ENCODE measurements at regions not wholly inside any gene's neighbourhood (a gene's known extent, or its start where the extent isn't known, plus 50 kb on each side); places are given as distances from the start of the nearest gene placed in this dataset.
"Not testable (repeated sequence)": the region's sequence is repeated elsewhere in the genome, so short reads cannot be mapped to it uniquely, and the experiment has no call there.

- DNase-seq, result not testable (repeated sequence)
These were observed 335.0 kb downstream of the SRGAP2C start for GRCh38 chr1:121519756-121520286.

GRCh38 chr1:121522061-121522759 lies 337.4 kb downstream of the SRGAP2C start:
- peak; percentile 74 for DNase-seq

GRCh38 chr1:121523112-121523511 lies 338.3 kb downstream of the SRGAP2C start:
- DNase-seq, result not testable (repeated sequence)

- DNase-seq, result no peak
These were observed 340.6 kb downstream of the SRGAP2C start for GRCh38 chr1:121525355-121525754.

- not testable (repeated sequence) for DNase-seq
These were observed 344.2 kb downstream of the SRGAP2C start for GRCh38 chr1:121528958-121529357.

GRCh38 chr1:121530026-121530425 lies 345.3 kb downstream of the SRGAP2C start:
- not testable (repeated sequence) for DNase-seq

DNA sequence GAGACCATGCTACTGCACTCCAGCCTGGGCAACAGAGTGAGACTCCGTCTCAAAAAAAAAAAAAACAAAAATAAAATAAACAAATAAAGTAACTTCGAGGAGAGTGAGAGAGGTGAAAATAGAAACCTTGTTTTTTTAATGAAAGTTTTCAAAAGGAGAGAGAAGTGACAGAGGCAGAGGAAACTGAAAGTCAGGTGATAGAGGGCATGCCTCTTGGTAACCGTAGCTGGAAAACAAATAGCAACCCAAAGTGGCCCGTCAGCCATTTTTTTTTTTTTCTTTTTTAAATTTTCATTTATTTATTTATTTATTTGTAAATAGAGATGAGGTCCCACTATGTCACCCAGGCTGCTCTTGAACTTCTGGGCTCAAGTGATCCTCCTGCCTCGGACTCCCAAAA lies 347.0 kb downstream of the SRGAP2C start:
- not testable (repeated sequence) for DNase-seq

DNA sequence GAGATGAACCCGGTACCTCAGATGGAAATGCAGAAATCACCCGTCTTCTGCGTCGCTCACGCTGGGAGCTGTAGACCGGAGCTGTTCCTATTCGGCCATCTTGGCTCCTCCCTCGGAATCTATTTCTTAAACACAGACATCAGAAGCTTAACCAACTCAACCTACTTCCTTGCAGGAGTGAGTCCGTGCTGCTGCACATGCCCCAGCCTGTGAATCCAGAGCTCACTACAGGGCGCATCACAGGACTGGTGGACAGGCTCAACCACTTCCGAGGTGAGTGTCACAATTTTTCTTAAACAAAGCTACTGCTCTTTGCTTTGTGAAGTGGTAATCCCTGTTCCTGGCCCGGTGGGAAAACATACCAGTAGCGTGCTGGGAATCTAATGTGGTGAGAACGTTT lies 353.4 kb downstream of the SRGAP2C start:
- not testable (repeated sequence) for DNase-seq

DNA sequence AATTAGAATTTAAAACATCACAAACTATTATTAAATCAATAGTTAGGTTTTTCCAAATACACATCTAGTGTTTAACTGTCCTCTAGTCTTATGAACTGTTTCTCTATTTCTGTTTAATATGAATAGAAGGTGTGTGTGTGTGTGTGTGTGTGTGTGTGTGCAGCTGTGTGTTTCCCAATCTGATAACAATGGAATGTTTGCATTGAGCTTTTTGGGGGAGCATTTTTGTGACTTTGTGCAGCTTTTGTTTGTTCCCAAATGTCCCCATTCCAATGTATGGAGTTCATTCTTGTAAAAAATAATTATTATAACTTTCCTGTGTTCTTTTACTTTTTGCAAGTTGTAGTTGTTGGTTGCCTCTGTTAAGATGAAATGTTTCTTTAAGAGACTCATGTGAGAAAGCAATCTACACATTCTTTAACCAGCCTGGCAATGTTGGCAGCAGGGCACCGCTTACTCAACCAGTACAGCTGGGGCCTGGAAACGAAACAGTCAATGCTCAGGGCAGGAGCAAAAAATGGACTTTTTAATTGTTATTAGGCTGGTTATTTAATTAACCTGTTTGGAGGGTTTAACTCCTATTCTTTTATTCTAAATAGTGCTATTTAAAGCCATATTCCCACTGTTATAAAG lies 354.3 kb downstream of the SRGAP2C start:
- no peak for DNase-seq

GRCh38 chr1:121543988-121544387 lies 359.2 kb downstream of the SRGAP2C start:
- not testable (repeated sequence) for DNase-seq

- DNase-seq, result no peak
These were observed 359.7 kb downstream of the SRGAP2C start for GRCh38 chr1:121544500-121544899.

GRCh38 chr1:121545899-121546298 lies 361.1 kb downstream of the SRGAP2C start:
- DNase-seq, result not testable (repeated sequence)

DNA sequence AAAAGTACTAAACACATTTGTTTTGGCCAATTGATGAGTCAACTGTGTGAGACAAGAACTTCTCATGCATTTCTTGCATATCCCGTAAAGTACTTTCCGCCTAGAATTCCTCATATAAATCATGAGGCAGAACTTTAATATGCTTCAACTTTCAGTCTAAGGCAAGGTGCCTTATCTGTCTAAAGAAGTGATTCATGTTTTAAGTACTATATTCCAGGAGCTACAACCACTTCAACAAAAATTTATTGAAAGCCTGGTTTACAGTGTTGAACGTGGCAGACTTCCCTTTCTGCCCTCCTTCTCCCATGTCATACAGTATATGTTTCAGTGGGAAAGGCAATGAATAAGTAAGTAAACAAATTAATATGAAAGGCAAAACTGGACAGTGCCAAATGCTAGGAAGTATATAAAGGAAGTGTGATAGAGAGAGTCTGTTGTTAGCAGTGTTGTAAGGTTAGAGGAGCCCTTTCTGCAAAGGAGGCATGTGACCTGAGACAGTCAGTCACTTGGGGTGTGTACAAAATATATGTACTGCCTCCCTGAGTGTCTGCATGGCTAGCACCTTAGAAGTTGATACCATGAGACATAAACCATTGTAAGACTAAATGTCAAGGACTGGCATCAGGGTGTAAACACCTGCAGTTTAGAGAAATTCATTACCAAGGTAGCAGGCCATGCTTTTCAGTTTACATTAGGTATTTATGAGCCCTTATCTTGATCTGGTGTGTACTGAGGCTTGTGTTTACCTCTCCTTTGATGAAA lies 362.2 kb downstream of the SRGAP2C start:
- DNase-seq, result peak; percentile 12

DNA sequence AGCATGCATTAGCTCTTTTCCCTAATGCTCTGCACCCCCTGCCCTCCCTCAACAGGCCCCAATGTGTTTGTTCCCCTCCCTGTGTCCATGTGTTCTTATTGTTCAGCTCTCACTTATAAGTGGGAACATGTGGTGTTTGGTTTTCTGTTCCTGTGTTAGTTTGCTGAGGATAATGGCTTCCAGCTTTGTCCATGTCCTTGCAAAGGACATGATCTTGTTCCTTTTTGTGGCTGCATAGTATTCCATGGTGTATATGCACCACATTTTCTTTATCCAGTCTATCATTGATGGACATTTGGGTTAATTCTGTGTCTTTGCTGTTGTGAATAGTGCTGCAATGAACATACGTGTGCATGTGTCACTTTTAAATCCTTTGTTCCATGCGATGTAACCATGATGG lies 363.0 kb downstream of the SRGAP2C start:
- not testable (repeated sequence) for DNase-seq

DNA sequence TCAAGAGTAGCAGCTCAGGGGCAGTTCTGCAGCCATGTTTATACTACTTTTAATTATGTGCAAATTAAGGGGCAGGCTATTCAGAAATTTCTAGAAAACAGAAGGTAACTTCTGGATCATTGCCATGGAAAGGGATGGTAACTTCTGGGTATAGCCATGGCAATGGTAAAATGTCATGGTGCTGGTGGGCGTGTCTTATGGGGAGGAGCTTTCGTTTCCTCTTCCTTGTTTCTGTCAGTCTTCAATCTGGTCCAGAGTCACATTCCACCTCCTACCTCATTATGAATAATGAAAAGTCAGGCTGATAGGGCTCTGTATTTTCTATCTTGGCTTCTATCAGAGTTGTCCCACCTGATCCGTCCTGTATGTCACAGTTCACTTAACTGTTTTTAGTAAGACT lies 366.0 kb downstream of the SRGAP2C start:
- DNase-seq, result not testable (repeated sequence)

DNA sequence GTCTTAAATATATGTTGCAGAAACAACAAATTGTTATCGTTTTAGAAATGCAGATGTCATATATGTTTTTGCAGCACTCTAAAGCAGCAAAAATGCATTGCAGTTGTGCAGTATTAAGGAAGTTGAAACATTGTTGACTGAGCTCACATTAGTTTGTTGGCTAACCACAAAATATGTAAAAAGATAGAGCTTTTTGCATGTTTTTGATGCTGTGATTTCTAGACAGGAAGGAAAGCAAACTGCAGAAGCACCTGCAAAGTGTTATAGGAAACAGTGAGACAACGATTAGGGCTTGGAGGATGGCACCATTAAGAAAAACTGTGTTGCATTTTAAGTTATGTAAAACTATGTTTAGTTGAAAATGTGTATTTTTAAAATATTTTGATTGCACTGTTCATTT lies 366.7 kb downstream of the SRGAP2C start:
- not testable (repeated sequence) for DNase-seq

DNA sequence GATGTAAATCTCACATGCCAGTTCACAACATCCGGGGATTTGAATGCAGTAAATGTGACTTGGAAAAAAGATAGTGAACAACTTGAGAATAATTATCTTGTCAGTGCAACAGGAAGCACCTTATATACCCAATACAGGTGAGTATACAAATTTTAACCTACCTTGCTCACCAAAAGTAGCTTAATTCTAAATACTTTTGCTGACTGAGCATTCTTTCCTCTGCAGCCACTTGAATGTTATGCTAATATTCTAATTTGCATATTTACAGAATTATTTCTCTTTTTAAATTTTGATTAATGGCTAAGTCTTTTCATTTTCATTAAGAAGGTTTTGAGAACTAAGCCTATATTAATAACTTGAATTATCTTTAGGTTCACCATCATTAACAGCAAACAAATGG lies 371.8 kb downstream of the SRGAP2C start:
- DNase-seq, result not testable (repeated sequence)

DNA sequence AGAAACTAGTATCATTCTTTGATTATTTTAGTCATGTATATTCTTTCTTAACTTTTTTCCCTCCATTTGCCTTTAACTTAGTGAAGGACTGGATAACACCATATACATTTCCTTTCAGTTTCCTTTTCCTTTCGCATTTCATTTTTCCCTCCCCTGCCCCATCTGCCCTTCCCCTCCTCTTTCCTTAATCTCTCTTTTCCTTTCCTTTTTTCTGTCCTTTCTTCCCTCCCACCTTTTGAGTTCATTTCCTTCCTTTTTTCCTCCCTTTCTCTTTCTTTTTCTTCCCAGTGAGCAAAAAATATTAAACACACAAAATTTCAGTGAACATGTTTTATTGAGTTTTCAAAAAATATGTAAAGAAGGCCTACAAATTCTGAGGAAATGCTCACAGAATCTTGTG lies 373.3 kb downstream of the SRGAP2C start:
- DNase-seq, result not testable (repeated sequence)

GRCh38 chr1:121558514-121558913 lies 373.7 kb downstream of the SRGAP2C start:
- DNase-seq, result no peak

GRCh38 chr1:121566346-121566745 lies 381.6 kb downstream of the SRGAP2C start:
- no peak for DNase-seq

DNA sequence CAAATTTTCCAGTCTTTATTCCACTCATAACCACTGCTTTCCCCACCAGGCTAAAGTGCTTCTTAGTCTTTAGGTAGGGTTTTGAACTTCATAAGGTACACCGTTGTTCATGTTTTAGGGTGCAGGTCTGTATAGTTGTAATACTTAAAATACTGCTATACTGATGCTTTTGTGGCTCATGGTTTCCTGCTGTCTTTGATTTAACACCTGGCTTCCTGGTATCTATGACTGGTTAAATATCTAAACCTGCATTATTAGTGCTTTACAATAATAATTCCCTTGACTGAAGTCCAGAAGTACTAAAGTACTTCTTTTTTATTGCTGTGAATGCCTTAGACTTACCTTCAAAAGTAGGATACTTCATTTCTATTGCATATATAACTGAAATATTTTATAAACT lies 384.7 kb downstream of the SRGAP2C start:
- no peak for DNase-seq

DNA sequence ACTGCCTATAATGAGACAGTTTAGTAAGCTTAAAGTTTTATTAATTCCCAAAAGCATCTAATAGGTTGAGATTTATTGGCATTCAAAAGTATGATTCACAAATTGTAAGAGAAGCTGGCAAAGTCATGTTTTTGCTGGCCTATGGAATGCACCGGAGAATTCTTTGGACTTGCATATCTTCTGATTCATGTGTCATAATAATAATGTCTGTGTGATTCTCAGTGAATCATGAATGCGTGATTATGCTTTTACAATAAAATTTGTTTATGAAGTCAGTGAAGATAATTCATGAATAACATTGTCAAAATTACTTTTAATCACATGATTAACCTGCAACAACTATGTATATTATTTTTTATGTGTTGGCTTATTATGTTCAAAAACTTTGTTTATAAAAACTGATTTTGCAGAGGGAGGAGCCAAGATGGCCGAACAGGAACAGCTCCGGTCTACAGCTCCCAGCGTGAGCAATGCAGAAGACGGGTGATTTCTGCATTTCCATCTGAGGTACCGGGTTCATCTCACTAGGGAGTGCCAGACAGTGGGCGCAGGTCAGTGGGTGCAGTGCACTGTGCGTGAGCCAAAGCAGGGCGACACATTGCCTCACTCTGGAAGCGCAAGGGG lies 389.2 kb downstream of the SRGAP2C start:
- not testable (repeated sequence) for DNase-seq

GRCh38 chr1:121574505-121574899 lies 389.7 kb downstream of the SRGAP2C start:
- not testable (repeated sequence) for DNase-seq
